HG03575 (cell line): ENCODE measurements at regions not wholly inside any gene's neighbourhood (a gene's known extent, or its start where the extent isn't known, plus 50 kb on each side); places are given as distances from the start of the nearest gene placed in this dataset.
"Not testable (repeated sequence)": the region's sequence is repeated elsewhere in the genome, so short reads cannot be mapped to it uniquely, and the experiment has no call there.

Experiments
- ATAC-seq: cut with Tn5 transposase; IDR thresholded peaks from one replicate; pipeline ENCODE4 v1.9.1; 2021; ENCODE audit not compliant: unreplicated experiment, insufficient number of reproducible peaks, low FRiP score; ENCODE audit errors: extremely low read depth

- no peak for ATAC-seq
Measured at GRCh38 chr7:67901808-67902480, 905.3 kb downstream of the TYW1 start.

DNA sequence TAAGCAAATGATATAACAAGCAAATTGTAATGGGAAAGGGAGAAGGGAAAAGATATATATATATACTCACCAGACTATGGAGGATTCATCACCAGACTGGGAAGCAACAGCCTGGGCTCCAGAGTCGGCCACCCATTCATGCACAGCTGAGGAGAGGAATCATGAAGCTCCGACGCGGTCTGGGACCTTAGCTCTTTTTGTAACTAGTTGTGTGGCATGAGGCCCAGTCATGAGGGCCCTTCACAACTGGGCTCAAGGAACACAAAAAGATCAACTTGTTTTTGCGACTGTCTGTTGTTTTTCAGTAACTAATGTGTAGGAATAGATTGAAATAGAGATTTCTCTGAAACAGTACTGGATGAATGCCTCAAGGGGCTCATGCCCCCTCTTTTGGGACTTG lies 911.2 kb downstream of the TYW1 start:
- no peak for ATAC-seq

GRCh38 chr7:67912437-67912836 lies 915.8 kb downstream of the TYW1 start:
- ATAC-seq = no peak

- ATAC-seq = no peak
Measured at GRCh38 chr7:67913604-67914003, 917.0 kb downstream of the TYW1 start.

DNA sequence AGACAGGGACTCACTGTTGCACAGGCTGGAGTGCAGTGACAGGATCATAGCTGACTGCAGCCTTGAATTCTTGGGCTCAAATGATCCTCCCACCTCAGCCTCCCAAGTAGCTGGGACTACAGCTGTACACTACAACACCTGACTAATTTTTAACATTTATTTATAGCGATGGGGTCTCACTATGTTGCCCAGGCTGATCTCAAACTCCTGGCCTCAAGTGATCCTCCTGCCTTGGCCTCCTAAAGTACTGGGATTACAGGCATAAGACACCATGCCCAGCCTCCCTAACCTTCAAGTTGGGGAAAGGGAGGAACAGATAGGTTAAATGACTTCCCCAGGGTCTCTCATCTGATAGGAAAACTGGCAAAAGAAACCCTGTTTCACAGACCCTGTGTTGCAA lies 919.5 kb downstream of the TYW1 start:
- ATAC-seq = not testable (repeated sequence)

- no peak for ATAC-seq
Measured at GRCh38 chr7:67916571-67917436, 920.2 kb downstream of the TYW1 start.

GRCh38 chr7:67917437-67917755 lies 920.8 kb downstream of the TYW1 start:
- ATAC-seq = no peak

GRCh38 chr7:67918158-67918557 lies 921.5 kb downstream of the TYW1 start:
- no peak for ATAC-seq

DNA sequence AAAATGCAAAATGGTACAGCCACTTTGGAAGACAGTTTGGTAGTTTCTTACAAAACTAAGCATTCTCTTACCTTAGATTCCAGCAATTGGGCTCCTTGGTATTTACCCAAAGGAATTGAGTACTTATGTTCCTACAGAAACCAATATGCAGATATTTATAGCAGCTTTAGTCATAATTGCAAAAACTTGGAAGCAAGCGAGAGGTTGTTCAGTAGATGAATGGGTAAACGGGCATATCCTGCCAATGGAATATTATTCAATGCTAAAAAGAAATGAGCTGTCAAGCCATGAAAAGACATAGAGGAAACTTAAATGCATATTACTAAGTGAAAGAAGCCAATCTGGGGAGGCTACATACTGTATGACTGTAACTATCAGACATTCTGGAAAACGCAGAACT lies 926.7 kb downstream of the TYW1 start:
- ATAC-seq = no peak

DNA sequence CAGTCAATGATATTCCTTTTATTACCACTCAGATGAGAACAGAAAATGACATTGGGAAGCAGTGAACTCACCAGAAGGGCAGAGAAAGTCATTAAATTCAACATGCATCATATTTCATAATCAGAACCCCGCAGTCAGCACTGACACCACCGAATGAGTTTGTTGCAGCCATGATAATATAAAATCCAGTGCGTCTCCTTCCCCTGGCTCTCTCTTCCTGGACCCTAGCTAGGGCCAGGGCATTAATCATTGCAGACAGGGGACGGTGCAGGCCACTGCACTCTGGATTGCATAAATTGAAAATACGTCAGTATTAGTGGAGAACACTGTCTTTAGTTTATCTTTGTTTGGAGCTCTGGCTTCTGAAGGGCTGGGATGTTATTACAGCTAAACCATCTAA lies 931.5 kb downstream of the TYW1 start:
- no peak for ATAC-seq

- ATAC-seq = not testable (repeated sequence)
Measured at GRCh38 chr7:67936447-67936846, 939.8 kb downstream of the TYW1 start.

DNA sequence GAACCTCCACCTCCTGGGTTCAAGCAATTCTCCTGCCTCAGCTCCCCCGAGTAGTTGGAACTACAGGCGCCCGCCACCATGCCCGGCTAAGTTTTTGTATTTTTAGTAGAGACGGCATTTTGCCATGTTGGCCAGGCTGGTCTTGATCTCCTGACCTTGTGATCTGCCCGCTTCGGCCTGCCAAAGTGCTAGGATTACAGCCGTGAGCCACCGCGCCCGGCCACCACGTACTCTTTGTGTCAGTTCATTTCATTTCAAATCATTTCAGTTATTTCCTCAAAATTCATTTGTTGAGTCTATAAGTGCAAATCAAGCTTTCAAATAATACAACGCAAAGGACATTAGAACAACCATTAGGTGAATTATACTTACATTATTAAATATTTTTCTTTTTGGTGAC lies 943.8 kb downstream of the TYW1 start:
- ATAC-seq = no peak

GRCh38 chr7:67947191-67947590 lies 950.6 kb downstream of the TYW1 start:
- ATAC-seq = no peak

- no peak for ATAC-seq
Measured at GRCh38 chr7:67947646-67948045, 951.0 kb downstream of the TYW1 start.

DNA sequence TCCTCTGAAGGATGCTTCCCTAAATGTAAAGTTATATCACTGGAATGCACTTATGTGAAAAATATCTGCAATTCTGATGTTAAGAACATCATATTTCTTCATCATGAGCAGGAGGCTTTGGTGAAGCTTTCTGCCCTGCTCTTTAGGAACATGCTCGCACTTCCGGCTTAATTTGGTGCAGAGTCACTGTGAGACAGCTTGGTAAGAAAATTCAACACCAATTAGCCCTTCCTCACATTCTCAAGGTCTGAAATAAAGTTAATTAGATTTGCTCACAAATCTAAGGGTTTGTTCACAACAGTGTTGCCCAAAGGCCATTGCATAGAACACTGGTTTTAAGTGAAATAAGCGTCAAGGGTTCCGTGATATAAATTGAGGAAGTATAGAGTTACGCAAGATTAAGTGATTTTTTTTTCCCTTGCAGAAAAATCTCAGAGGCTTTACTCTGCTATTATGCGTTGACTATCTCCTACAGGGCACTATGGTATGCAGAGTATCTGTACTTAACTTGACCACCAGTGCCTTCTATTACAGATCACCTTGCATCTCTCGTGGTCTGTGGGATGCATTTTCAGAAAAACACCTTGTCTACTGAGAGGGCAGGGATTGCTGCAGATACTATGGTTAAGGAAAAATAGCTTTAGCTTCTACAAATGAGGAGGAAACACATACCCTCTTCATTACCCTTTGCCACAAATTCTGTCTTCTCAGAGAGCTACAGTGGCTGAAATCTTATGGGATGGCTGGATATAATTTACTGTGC lies 953.9 kb downstream of the TYW1 start:
- ATAC-seq = no peak

DNA sequence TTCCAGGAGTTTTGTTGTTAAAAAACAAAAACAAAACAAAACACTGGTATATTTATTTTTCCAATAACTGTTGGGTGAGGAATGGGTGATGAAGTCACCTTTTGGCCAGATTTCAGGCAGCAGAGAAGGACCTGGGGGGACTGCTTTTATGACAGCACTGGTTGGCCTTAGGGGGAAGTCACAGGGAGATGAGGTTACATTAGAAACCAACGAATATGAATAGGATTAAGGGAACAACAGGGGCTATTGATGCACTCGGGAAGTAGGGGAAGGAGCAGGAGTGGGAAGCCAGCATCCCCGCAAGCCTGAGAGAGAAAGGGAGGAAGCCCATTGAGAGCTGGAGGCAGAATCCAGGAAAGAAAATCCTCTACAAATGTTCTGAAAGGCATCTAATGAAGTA lies 958.4 kb downstream of the TYW1 start:
- no peak for ATAC-seq

DNA sequence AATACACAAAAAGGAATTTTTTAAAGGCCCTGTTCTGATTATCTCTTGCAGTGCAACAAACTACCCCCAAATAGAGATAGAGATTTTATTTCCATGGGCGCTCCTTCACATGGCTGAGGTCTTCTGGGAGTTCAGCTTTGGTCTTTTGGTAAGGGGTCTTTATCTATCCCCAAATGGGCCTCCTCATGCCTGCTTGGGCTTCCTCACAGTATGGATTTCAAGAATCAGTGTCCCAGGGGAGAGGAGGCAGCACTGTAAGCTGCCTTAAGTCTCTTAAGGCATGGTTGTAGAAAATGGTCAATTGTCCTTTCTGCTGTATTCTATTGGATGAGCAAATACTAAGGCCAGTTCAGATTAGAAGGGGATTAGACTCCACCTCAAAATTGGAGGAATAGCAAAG lies 966.2 kb downstream of the TYW1 start:
- no peak for ATAC-seq

- no peak for ATAC-seq
Measured at GRCh38 chr7:67976490-67976889, 979.9 kb downstream of the TYW1 start.

GRCh38 chr7:67983486-67983885 lies 986.9 kb downstream of the TYW1 start:
- no peak for ATAC-seq

DNA sequence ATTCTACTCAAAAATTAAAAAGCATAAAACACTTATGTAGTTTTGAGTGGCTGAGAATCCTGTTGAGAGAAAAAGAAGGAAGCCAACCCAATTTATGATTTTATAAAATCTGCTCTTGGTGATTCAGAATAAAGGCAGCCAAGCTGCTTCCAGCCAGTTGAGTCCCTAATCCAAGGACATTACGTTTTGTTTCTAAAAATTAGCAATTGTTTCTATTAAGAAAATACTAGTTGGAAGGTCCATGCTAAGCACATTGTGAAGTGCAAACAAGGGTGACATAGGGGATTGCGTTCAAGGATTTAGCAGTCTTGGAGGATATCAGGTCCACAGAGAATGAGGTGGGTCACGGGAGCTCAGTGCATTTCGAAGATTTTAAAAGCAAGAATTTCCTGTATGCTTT lies 987.7 kb downstream of the TYW1 start:
- ATAC-seq = no peak
